Muscle of leg (tissue), 3 donors: ENCODE measurements at regions not wholly inside any gene's neighbourhood (a gene's known extent, or its start where the extent isn't known, plus 50 kb on each side); places are given as distances from the start of the nearest gene placed in this dataset.
A peak's percentile ranks its signal among the peaks of the same experiment; 100 is the strongest.

ENCODE experiments used
- DNase-seq: peaks from one replicate; pipeline ENCODE4 v3.0.0; 2013
- H3K27ac ChIP-seq: one replicate; pipeline ENCODE4 v1.5.1; 2013; ENCODE audit warnings: mild to moderate bottlenecking, low read length, control low read depth
- H3K27me3 ChIP-seq: one replicate; pipeline ENCODE4 v1.6.1; 2013; ENCODE audit warnings: low read length; ENCODE audit not compliant: control insufficient read depth, insufficient read depth
- H3K36me3 ChIP-seq: one replicate; pipeline ENCODE4 v1.6.1; 2013; ENCODE audit warnings: low read length; ENCODE audit not compliant: control insufficient read depth, insufficient read depth
- H3K4me1 ChIP-seq: one replicate; pipeline ENCODE4 v1.6.1; 2013; ENCODE audit warnings: low read length; ENCODE audit not compliant: control insufficient read depth, insufficient read depth
- H3K4me3 ChIP-seq: one replicate; pipeline ENCODE4 v1.5.1; 2013; ENCODE audit warnings: low read length, control low read depth
- H3K9me3 ChIP-seq: replicated peaks from 2 replicates; pipeline ENCODE4 v1.6.1; 2013; ENCODE audit warnings: low read depth, low read length; ENCODE audit not compliant: control insufficient read depth
- WGBS: methylation state at CpG from one replicate; pipeline ENCODE4 v1.1.5; 2013; ENCODE audit warnings: missing lambda C conversion rate; ENCODE audit not compliant: insufficient coverage; 5-methylcytosine and 5-hydroxymethylcytosine counted together

DNA sequence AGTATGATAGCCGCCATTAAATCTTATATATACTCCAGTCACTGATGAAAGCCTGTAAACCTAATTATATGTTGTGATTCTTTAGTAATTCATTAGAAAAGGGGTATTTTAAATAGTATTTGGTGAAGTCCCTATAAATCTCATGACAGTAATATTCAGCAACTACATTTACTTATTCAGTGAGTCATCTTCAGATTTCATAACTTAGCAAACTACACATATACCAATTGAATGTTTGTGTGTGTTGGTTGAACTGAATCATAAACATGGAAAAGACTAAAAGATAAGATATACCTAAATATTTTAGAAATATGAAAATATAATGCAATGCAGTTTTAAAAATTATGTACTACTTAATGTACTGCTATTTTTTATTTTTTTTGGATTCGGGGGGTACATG, 1050.4 kb downstream of the MAT2B start:
- no peak overlapping the region for H3K27ac ChIP-seq
- no peak overlapping the region for H3K4me3 ChIP-seq
- H3K4me1 ChIP-seq = no peaks in the 10 kb centered on the region
- no CpG with 5 or more reads among the region's 2 CpGs for WGBS
- no peaks in the 10 kb centered on the region for H3K9me3 ChIP-seq
- DNase-seq = no peak
- H3K27me3 ChIP-seq = no peaks in the 10 kb centered on the region
- H3K36me3 ChIP-seq = no peaks in the 10 kb centered on the region

DNA sequence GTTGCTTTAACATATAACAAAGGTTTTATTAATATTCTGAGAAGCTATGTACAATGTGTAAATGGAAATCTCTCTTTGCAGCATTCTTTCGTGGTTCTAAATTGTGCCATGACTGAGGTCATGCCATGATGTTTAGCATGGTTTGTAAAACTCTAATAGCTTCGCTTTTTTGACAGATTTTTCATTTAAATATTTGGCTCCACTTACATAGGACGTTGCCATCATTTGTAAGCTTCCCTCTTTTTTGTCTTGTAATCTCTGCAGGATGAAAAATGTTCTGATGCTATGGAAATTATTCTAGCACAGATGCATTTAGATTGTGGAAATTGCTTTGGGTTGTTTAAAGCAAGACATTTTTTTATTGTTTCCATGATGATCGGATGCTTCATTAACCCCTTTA, 1054.8 kb downstream of the MAT2B start:
- WGBS = no CpG with 5 or more reads among the region's 4 CpGs
- Histone ChIP-seq H3K27ac (no peak overlapping the region), H3K4me3 (no peak overlapping the region), H3K9me3 (no peaks in the 10 kb centered on the region), H3K4me1 (no peaks in the 10 kb centered on the region), H3K27me3 (no peaks in the 10 kb centered on the region), H3K36me3 (no peaks in the 10 kb centered on the region)
- peak; percentile 59 for DNase-seq

- no peak for DNase-seq
- H3K36me3 ChIP-seq = no peaks in the 10 kb centered on the region
- H3K27me3 ChIP-seq = no peaks in the 10 kb centered on the region
- no peak overlapping the region for H3K4me3 ChIP-seq
- no CpG with 5 or more reads among the region's 7 CpGs for WGBS
- H3K9me3 ChIP-seq = no peaks in the 10 kb centered on the region
- no peaks in the 10 kb centered on the region for H3K4me1 ChIP-seq
- H3K27ac ChIP-seq = no peak overlapping the region
Measured at GRCh38 chr5:164561933-164562872, 1056.8 kb downstream of the MAT2B start.

DNA sequence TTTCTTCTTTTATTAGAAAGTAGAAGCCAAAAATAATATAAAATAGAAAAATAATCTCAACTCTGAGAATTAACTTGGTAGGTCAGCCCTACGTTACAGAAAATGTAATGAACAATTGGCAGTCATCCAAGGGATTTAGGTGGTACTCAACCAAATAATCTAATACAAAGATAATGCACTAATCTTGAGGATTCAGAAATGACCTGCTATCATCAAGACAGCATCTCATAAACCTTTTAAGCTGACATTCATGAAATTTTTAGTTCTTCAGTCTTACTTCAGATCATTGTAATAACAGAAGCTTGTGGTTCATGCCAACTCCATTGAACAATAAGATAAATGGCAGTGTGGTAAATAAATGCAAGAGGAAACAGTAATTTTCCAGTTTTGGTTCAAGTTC, 1058.0 kb downstream of the MAT2B start:
- H3K9me3 ChIP-seq = no peaks in the 10 kb centered on the region
- H3K4me1 ChIP-seq = no peaks in the 10 kb centered on the region
- H3K4me3 ChIP-seq = no peak overlapping the region
- DNase-seq = no peak
- H3K36me3 ChIP-seq = no peaks in the 10 kb centered on the region
- WGBS = no CpG with 5 or more reads among the region's 1 CpG
- H3K27ac ChIP-seq = no peak overlapping the region
- no peaks in the 10 kb centered on the region for H3K27me3 ChIP-seq

DNA sequence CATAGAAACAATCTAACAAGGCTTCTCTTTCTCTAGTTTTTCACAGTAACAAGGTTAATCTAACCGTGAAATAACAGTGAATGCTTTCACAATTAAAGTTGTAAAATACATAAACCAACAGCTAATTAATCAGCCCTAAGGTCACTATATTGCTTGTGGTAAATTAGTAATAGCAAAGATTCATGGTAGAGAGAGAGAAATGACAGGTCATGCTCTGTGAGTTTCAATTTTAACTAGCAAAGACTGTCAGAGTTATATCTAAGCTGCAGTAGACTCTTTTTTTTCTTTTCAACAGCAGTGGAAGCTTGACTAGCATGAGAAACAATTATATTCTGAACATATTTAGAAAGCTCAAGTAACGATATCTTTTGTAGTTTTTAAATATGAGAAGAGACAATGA, 1068.0 kb downstream of the MAT2B start:
- no CpG with 5 or more reads among the region's 2 CpGs for WGBS
- no peak for DNase-seq
- Histone ChIP-seq H3K27me3 (no peaks in the 10 kb centered on the region), H3K27ac (no peak overlapping the region), H3K4me1 (no peaks in the 10 kb centered on the region), H3K4me3 (no peak overlapping the region), H3K36me3 (no peaks in the 10 kb centered on the region), H3K9me3 (no peaks in the 10 kb centered on the region)

DNA sequence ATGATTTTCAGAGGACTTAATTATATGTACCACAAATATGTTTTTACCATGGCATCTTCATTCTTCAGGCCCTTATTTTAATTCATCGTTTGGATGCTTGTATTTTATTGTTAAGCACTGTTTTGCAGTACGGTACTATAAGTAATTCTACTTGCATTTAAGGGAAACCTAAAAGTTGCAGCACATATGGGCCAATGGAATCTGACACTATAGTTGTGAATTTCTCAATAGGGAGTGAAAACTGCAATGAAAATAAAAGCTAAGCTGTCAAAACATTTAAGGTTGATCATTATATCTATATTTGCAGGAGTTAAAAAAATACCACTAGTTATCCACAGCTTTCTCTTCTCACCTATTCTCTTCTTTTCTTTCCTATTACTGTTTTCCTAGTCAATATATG, 1071.8 kb downstream of the MAT2B start:
- Histone ChIP-seq H3K27me3 (no peaks in the 10 kb centered on the region), H3K4me1 (no peaks in the 10 kb centered on the region), H3K4me3 (no peak overlapping the region), H3K9me3 (no peaks in the 10 kb centered on the region), H3K27ac (no peak overlapping the region), H3K36me3 (no peaks in the 10 kb centered on the region)
- no peak for DNase-seq
- no CpG with 5 or more reads among the region's 2 CpGs for WGBS

DNA sequence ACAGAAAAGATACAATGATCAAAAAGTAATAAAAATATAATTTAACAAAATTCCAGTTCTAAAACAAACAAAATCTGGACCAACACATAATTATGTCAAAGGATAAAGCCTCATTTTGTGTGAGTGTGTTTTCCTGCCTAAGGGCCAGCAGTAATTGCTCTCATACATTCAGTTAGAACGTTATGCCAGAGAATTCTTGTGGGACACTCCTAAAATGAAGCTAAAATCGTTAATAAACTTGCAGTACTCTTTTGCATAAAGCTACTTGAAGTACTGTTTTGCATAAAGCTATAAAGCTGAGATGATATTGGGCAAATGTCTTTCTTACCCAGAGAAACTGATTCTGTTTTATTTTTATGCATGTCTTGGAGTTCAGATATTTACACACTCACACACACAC, 1072.3 kb downstream of the MAT2B start:
- DNase-seq = no peak
- H3K4me3 ChIP-seq = no peak overlapping the region
- no peak overlapping the region for H3K27ac ChIP-seq
- 20% methylated on average over 1 of the region's 2 CpGs for WGBS
- H3K36me3 ChIP-seq = no peaks in the 10 kb centered on the region
- H3K9me3 ChIP-seq = no peaks in the 10 kb centered on the region
- no peaks in the 10 kb centered on the region for H3K27me3 ChIP-seq
- no peaks in the 10 kb centered on the region for H3K4me1 ChIP-seq

DNA sequence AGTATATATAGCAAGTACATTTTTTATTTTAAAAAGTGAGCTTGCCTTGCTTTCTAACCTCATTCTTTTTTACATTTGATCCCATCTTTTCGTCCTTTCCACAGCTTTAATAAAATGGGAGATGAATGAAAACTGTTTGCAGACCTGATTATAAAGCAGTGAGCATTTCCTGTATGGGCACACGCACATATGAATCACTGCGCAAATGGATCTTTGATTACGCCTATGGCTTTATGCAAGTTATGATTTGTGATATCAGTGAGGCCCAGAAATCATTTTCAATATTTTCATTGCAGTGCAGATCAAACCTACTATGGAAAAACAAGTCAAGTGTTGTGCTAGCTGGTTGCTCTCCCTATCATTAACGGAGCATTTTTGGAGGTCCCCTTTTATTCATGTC, 1073.0 kb downstream of the MAT2B start:
- no peak for DNase-seq
- no peaks in the 10 kb centered on the region for H3K9me3 ChIP-seq
- H3K4me3 ChIP-seq = no peak overlapping the region
- no peak overlapping the region for H3K27ac ChIP-seq
- no peaks in the 10 kb centered on the region for H3K27me3 ChIP-seq
- no peaks in the 10 kb centered on the region for H3K36me3 ChIP-seq
- no peaks in the 10 kb centered on the region for H3K4me1 ChIP-seq
- WGBS = no CpG with 5 or more reads among the region's 5 CpGs

DNA sequence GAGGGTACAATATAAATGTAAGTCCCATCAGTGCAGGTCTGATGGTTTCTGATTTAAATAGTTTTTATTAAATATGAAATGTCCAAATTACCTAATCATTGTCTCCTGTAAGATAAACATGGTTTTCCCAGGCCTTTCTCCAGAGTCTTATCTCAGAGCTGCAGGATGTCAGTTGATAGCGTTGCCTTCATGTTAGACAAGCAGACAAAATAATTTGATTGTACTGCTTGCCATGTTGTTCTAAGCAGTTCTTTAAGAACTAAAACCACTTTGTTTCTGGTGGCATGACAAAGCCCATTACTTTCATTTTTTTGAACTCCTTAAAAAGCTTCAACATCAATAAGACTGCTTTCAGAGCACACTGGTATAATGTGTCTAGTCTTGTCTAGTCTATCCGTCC, 1073.5 kb downstream of the MAT2B start:
- no peaks in the 10 kb centered on the region for H3K27me3 ChIP-seq
- no peaks in the 10 kb centered on the region for H3K36me3 ChIP-seq
- no peaks in the 10 kb centered on the region for H3K4me1 ChIP-seq
- no peaks in the 10 kb centered on the region for H3K9me3 ChIP-seq
- no peak overlapping the region for H3K27ac ChIP-seq
- H3K4me3 ChIP-seq = no peak overlapping the region
- no peak for DNase-seq
- WGBS = no CpG with 5 or more reads among the region's 2 CpGs

- Histone ChIP-seq H3K36me3 (no peaks in the 10 kb centered on the region), H3K4me1 (no peaks in the 10 kb centered on the region), H3K27ac (no peak overlapping the region), H3K27me3 (no peaks in the 10 kb centered on the region), H3K9me3 (no peaks in the 10 kb centered on the region), H3K4me3 (no peak overlapping the region)
- no peak for DNase-seq
- WGBS = no CpG with 5 or more reads among the region's 2 CpGs
Measured at GRCh38 chr5:164580155-164580554, 1074.7 kb downstream of the MAT2B start.

DNA sequence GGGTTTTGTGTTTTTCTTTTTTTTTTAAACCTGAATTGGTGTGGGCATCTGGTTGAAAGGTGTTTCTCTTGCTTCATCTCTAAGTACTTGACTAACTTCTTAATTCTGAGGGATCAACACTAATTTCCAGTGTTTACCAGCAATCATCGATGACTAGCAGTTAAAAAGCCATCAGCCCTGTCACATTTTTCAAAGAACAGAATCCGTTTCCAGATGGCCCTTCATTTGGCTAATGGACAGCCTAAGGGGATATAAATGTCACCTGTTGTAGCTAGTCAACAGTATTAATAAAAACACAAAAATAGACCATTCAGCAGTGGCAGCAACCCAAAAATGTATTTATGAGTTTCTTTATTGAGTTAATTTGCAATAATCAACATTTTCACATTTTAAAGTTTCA, 1076.5 kb downstream of the MAT2B start:
- no peaks in the 10 kb centered on the region for H3K36me3 ChIP-seq
- DNase-seq = no peak
- H3K4me1 ChIP-seq = no peaks in the 10 kb centered on the region
- no peak overlapping the region for H3K4me3 ChIP-seq
- no CpG with 5 or more reads among the region's 2 CpGs for WGBS
- no peaks in the 10 kb centered on the region for H3K27me3 ChIP-seq
- H3K9me3 ChIP-seq = no peaks in the 10 kb centered on the region
- no peak overlapping the region for H3K27ac ChIP-seq
